RWPE2 (cell line): ENCODE measurements at regions not wholly inside any gene's neighbourhood (a gene's known extent, or its start where the extent isn't known, plus 50 kb on each side); places are given as distances from the start of the nearest gene placed in this dataset.

ENCODE experiments used
- ATAC-seq: fragments of 200-7000 bp; cut with Tn5 transposase; 3 replicates; pipeline ENCODE4 v1.9.1; 2021; ENCODE audit warnings: low read depth
- DNase-seq: peaks from one replicate; pipeline ENCODE4 v3.0.0-alpha.2; 2020; ENCODE audit warnings: low spot score
- H3K27ac ChIP-seq: fragments of 450-650 bp; 2 replicates; pipeline ENCODE4 v1.5.1; 2017; ENCODE audit warnings: mild to moderate bottlenecking; ENCODE audit not compliant: poor library complexity, severe bottlenecking
- H3K27me3 ChIP-seq: fragments of 250-450 bp; sonication (Bioruptor Pico); 2 replicates; pipeline ENCODE4 v1.5.1; 2021; ENCODE audit warnings: mild to moderate bottlenecking, moderate library complexity; ENCODE audit not compliant: insufficient read depth, poor library complexity, severe bottlenecking
- H3K36me3 ChIP-seq: fragments of 250-450 bp; sonication (Bioruptor Pico); 2 replicates; pipeline ENCODE4 v1.5.1; 2020; ENCODE audit warnings: low read depth, mild to moderate bottlenecking, moderate library complexity
- H3K4me1 ChIP-seq: fragments of 250-450 bp; sonication (Bioruptor Pico); 2 replicates; pipeline ENCODE4 v1.5.1; 2021; ENCODE audit warnings: mild to moderate bottlenecking, moderate library complexity; ENCODE audit not compliant: insufficient read depth, poor library complexity, severe bottlenecking
- H3K4me3 ChIP-seq: fragments of 250-450 bp; sonication (Bioruptor Pico); 2 replicates; pipeline ENCODE4 v1.5.1; 2021; ENCODE audit warnings: mild to moderate bottlenecking, moderate library complexity; ENCODE audit not compliant: severe bottlenecking
- H3K9me3 ChIP-seq: fragments of 250-450 bp; sonication (Bioruptor Pico); 2 replicates; pipeline ENCODE4 v1.5.1; 2021; ENCODE audit warnings: mild to moderate bottlenecking, moderate library complexity; ENCODE audit not compliant: severe bottlenecking
- CTCF ChIP-seq: fragments of 450-650 bp; IDR thresholded peaks from one replicate; pipeline ENCODE4 v1.5.1; 2017; ENCODE audit warnings: mild to moderate bottlenecking, moderate library complexity; ENCODE audit not compliant: poor library complexity, severe bottlenecking

GRCh38 chr20:60202046-60202445, 243.8 kb downstream of the CDH26 start:
- peaks cover 16% of the 10 kb centered on the region for H3K4me1 ChIP-seq
- DNase-seq (peak; percentile 73), ATAC-seq (peak; percentile 7; the same call in 1 of the 3 replicates)
- no peak overlapping the region for H3K27ac ChIP-seq
- peaks cover 6% of the 10 kb centered on the region for H3K9me3 ChIP-seq
- TF ChIP-seq CTCF: no peak
- H3K27me3 ChIP-seq: no peaks in the 10 kb centered on the region
- no peaks in the 10 kb centered on the region for H3K36me3 ChIP-seq
- H3K4me3 ChIP-seq: no peak overlapping the region

GRCh38 chr20:60203451-60203850, 245.2 kb downstream of the CDH26 start:
- Histone ChIP-seq H3K4me1 (peaks cover 16% of the 10 kb centered on the region), H3K27ac (peak overlapping the region; percentile 6), H3K4me3 (no peak overlapping the region), H3K9me3 (peaks cover 4% of the 10 kb centered on the region), H3K27me3 (no peaks in the 10 kb centered on the region), H3K36me3 (no peaks in the 10 kb centered on the region)
- peak; percentile 93 for DNase-seq
- peak; percentile 95 for ATAC-seq
- no peak for TF ChIP-seq CTCF

- H3K27me3 ChIP-seq: no peaks in the 10 kb centered on the region
- H3K27ac ChIP-seq: no peak overlapping the region
- H3K9me3 ChIP-seq: no peaks in the 10 kb centered on the region
- H3K4me1 ChIP-seq: peaks cover 16% of the 10 kb centered on the region
- ATAC-seq (no peak), DNase-seq (no peak)
- no peak for TF ChIP-seq CTCF
- no peaks in the 10 kb centered on the region for H3K36me3 ChIP-seq
- H3K4me3 ChIP-seq: no peak overlapping the region
Measured at GRCh38 chr20:60204601-60205000, 246.4 kb downstream of the CDH26 start.

GRCh38 chr20:60206259-60206658, 248.0 kb downstream of the CDH26 start:
- H3K27me3 ChIP-seq: no peaks in the 10 kb centered on the region
- ATAC-seq (peak; percentile 38; the same call in 2 of the 3 replicates), DNase-seq (peak; percentile 70)
- TF ChIP-seq CTCF: peak; percentile 90
- H3K36me3 ChIP-seq: no peaks in the 10 kb centered on the region
- H3K27ac ChIP-seq: no peak overlapping the region
- H3K4me3 ChIP-seq: no peak overlapping the region
- H3K9me3 ChIP-seq: no peaks in the 10 kb centered on the region
- H3K4me1 ChIP-seq: peaks cover 16% of the 10 kb centered on the region

GRCh38 chr20:60209048-60209447, 250.8 kb downstream of the CDH26 start:
- Histone ChIP-seq H3K36me3 (no peaks in the 10 kb centered on the region), H3K4me1 (no peaks in the 10 kb centered on the region), H3K27me3 (no peaks in the 10 kb centered on the region), H3K27ac (no peak overlapping the region), H3K9me3 (no peaks in the 10 kb centered on the region), H3K4me3 (no peak overlapping the region)
- ATAC-seq: no peak
- DNase-seq: peak; percentile 62
- no peak for TF ChIP-seq CTCF
